ENCODE measurements at regions not wholly inside any gene's neighbourhood (a gene's known extent, or its start where the extent isn't known, plus 50 kb on each side); places are given as distances from the start of the nearest gene placed in this dataset.

DNA sequence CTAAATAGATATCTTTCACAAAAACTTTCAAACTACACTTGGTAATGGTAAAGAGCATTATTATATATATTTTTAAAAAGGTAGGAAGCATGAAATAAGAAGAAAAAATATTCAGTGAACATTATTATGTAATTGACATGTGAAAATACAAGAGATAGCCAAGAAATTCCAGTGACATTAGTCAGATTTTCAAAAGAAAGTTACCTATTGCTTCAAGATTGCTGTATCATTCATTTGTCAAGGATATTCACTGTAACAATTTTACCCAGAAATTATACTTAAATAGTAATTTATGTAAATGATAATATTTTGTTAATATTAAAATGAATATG is 350.2 kb downstream of the KIF2B start:
- TF ChIP-seq CTCF (conservative IDR thresholded peaks at IDR 0.05; ENCODE audit: low read depth, low read length) (no peak), POLR2A (IDR thresholded peaks at IDR 0.05; ENCODE audit: low read depth, low read length) (no peak), RFX5 (IDR thresholded peaks at IDR 0.05; ENCODE audit: low read depth, low read length) (no peak)

Data from IMR-90 (cell line).